WTC11 (cell line): ENCODE measurements at regions not wholly inside any gene's neighbourhood (a gene's known extent, or its start where the extent isn't known, plus 50 kb on each side); places are given as distances from the start of the nearest gene placed in this dataset.

Experiments used
- CREM ChIP-seq: sonication (generic); formaldehyde crosslinking; IDR thresholded peaks from 2 replicates; pipeline ENCODE4 v1.8.1; 2022; ENCODE audit warnings: mild to moderate bottlenecking, missing genetic modification reagents, moderate library complexity
- FOXJ3 ChIP-seq: sonication (generic); formaldehyde crosslinking; IDR thresholded peaks from 2 replicates; pipeline ENCODE4 v1.9.0; 2021; ENCODE audit warnings: missing genetic modification reagents, mild to moderate bottlenecking, borderline replicate concordance
- FOXK1 ChIP-seq: sonication (generic); formaldehyde crosslinking; IDR thresholded peaks from 2 replicates; pipeline ENCODE4 v1.8.0; 2022; ENCODE audit warnings: mild to moderate bottlenecking, moderate library complexity, missing genetic modification reagents
- TEAD1 ChIP-seq: sonication (generic); formaldehyde crosslinking; IDR thresholded peaks from 2 replicates; pipeline ENCODE4 v1.8.0; 2022; ENCODE audit warnings: mild to moderate bottlenecking, missing genetic modification reagents
- ZBTB21 ChIP-seq: sonication (generic); formaldehyde crosslinking; IDR thresholded peaks from 2 replicates; pipeline ENCODE4 v1.8.1; 2023; ENCODE audit warnings: mild to moderate bottlenecking, missing genetic modification reagents, borderline replicate concordance
- TF ChIP-seq, protein P1 (sequence below): sonication (generic); formaldehyde crosslinking; IDR thresholded peaks from 2 replicates; pipeline ENCODE4 v1.8.1; 2023; ENCODE audit warnings: mild to moderate bottlenecking, missing genetic modification reagents
- TF ChIP-seq, protein P2 (sequence below): fragments of 200-600 bp; IDR thresholded peaks from 2 replicates; pipeline ENCODE4 v1.8.0; 2022; ENCODE audit warnings: antibody characterized with exemption
- TF ChIP-seq, protein P3 (sequence below): fragments of 250-450 bp; sonication (Bioruptor Pico); IDR thresholded peaks from 2 replicates; pipeline ENCODE4 v2.1.2; 2022; ENCODE audit warnings: mild to moderate bottlenecking, moderate library complexity
- TF ChIP-seq, protein P4 (sequence below): sonication (generic); formaldehyde crosslinking; IDR thresholded peaks from 2 replicates; pipeline ENCODE4 v1.8.1; 2022; ENCODE audit warnings: low read depth, missing genetic modification reagents, borderline replicate concordance

DNA sequence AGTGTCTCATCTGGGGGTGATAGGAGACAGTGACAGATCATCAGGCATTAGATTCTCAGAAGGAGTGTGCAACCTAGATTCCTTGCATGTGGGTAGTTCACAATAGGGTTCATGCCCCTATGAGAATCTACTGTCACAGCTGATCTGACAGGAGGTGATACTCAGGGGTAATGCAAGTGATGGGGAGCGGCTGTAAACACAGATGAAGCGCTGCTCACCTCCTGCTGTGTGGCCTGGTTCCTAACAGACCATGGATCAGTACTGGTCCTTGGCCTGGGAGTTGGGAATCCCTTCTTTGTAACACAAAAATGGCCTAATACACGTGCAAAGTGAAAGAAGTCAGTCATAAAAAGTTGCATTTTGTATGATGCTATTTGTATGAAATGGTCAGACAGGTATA is 107.6 kb upstream of the TUBA3C start:
- TF ChIP-seq FOXK1 (CRISPR knock-in tag), result no peak
- TF ChIP-seq TEAD1 (CRISPR knock-in tag), result no peak
- no peak for TF ChIP-seq FOXJ3 (CRISPR knock-in tag)
- TF ChIP-seq ZBTB21, result no peak
- TF ChIP-seq, protein P1, sequence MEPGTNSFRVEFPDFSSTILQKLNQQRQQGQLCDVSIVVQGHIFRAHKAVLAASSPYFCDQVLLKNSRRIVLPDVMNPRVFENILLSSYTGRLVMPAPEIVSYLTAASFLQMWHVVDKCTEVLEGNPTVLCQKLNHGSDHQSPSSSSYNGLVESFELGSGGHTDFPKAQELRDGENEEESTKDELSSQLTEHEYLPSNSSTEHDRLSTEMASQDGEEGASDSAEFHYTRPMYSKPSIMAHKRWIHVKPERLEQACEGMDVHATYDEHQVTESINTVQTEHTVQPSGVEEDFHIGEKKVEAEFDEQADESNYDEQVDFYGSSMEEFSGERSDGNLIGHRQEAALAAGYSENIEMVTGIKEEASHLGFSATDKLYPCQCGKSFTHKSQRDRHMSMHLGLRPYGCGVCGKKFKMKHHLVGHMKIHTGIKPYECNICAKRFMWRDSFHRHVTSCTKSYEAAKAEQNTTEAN (CRISPR knock-in tag), result no peak
- TF ChIP-seq, protein P2, sequence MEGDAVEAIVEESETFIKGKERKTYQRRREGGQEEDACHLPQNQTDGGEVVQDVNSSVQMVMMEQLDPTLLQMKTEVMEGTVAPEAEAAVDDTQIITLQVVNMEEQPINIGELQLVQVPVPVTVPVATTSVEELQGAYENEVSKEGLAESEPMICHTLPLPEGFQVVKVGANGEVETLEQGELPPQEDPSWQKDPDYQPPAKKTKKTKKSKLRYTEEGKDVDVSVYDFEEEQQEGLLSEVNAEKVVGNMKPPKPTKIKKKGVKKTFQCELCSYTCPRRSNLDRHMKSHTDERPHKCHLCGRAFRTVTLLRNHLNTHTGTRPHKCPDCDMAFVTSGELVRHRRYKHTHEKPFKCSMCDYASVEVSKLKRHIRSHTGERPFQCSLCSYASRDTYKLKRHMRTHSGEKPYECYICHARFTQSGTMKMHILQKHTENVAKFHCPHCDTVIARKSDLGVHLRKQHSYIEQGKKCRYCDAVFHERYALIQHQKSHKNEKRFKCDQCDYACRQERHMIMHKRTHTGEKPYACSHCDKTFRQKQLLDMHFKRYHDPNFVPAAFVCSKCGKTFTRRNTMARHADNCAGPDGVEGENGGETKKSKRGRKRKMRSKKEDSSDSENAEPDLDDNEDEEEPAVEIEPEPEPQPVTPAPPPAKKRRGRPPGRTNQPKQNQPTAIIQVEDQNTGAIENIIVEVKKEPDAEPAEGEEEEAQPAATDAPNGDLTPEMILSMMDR, result no peak
- TF ChIP-seq, protein P3, sequence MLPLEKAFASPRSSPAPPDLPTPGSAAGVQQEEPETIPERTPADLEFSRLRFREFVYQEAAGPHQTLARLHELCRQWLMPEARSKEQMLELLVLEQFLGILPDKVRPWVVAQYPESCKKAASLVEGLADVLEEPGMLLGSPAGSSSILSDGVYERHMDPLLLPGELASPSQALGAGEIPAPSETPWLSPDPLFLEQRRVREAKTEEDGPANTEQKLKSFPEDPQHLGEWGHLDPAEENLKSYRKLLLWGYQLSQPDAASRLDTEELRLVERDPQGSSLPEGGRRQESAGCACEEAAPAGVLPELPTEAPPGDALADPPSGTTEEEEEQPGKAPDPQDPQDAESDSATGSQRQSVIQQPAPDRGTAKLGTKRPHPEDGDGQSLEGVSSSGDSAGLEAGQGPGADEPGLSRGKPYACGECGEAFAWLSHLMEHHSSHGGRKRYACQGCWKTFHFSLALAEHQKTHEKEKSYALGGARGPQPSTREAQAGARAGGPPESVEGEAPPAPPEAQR (CRISPR knock-in tag), result no peak
- no peak for TF ChIP-seq CREM (CRISPR knock-in tag)
- TF ChIP-seq, protein P4, sequence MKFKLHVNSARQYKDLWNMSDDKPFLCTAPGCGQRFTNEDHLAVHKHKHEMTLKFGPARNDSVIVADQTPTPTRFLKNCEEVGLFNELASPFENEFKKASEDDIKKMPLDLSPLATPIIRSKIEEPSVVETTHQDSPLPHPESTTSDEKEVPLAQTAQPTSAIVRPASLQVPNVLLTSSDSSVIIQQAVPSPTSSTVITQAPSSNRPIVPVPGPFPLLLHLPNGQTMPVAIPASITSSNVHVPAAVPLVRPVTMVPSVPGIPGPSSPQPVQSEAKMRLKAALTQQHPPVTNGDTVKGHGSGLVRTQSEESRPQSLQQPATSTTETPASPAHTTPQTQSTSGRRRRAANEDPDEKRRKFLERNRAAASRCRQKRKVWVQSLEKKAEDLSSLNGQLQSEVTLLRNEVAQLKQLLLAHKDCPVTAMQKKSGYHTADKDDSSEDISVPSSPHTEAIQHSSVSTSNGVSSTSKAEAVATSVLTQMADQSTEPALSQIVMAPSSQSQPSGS (CRISPR knock-in tag), result no peak
